GM12878 (cell line): ENCODE measurements at regions not wholly inside any gene's neighbourhood (a gene's known extent, or its start where the extent isn't known, plus 50 kb on each side); places are given as distances from the start of the nearest gene placed in this dataset.

Experiments
- ATF2 ChIP-seq: IDR thresholded peaks from 2 replicates; pipeline ENCODE4 v1.6.1; 2012; ENCODE audit warnings: low read length, inconsistent platforms
- BHLHE40 ChIP-seq, 2 experiments: fragments of 450-650 bp in 1 of 2; IDR thresholded peaks; 2 replicates each; pipeline ENCODE4 v1.6.1; 2011 to 2017; ENCODE audit warnings: low read depth in 2 of 2, borderline replicate concordance in 1 of 2, improper control_type of control experiment in 1 of 2, low read length in 1 of 2, mild to moderate bottlenecking in 1 of 2
- CTCF ChIP-seq, 3 experiments: IDR thresholded peaks in 2 of 3; conservative IDR thresholded peaks in 1 of 3; 2 replicates each; pipeline ENCODE4 v1.5.1; 2011; ENCODE audit warnings: low read depth in 3 of 3, low read length in 3 of 3, mild to moderate bottlenecking in 3 of 3, control low read depth in 2 of 3, moderate library complexity in 2 of 3, inconsistent platforms in 1 of 3, mixed read lengths in 1 of 3; ENCODE audit not compliant: control insufficient read depth in 2 of 3, insufficient read depth in 1 of 3; ENCODE audit errors: extremely low read depth in 1 of 3
- RFX5 ChIP-seq: IDR thresholded peaks from 2 replicates; pipeline ENCODE4 v1.6.1; 2011; ENCODE audit warnings: low read depth, low read length, improper control_type of control experiment
- ZBTB33 ChIP-seq: fragments of 450-650 bp; IDR thresholded peaks from 2 replicates; pipeline ENCODE4 v1.6.1; 2017; ENCODE audit warnings: mild to moderate bottlenecking

- TF ChIP-seq RFX5 (no peak), BHLHE40 (IDR thresholded peaks at IDR 0.05; ENCODE audit: borderline replicate concordance in 1 of 2, low read depth in 2 of 2, low read length in 1 of 2) (no peak), CTCF (IDR thresholded peaks at IDR 0.05 in 2 of 3, conservative IDR thresholded peaks at IDR 0.05 in 1 of 3; ENCODE audit: control insufficient read depth in 2 of 3, extremely low read depth in 1 of 3, insufficient read depth in 1 of 3, low read depth in 3 of 3, low read length in 3 of 3) (no peak), ZBTB33 (no peak), ATF2 (no peak)
Observed at GRCh38 chr5:173765661-173766060, 122.5 kb upstream of the CPEB4 start.
